Upper lobe of right lung (tissue), 1 donor: ENCODE measurements at regions not wholly inside any gene's neighbourhood (a gene's known extent, or its start where the extent isn't known, plus 50 kb on each side); places are given as distances from the start of the nearest gene placed in this dataset.

Experiments
- ATAC-seq: fragments of 200-7000 bp; cut with Tn5 transposase; one replicate; pipeline ENCODE4 v1.9.1; 2020; ENCODE audit warnings: mild to moderate bottlenecking, moderate library complexity
- DNase-seq: peaks from one replicate; pipeline ENCODE4 v3.0.0-alpha.2; 2020
- H3K27ac ChIP-seq: fragments of 200-600 bp; one replicate; pipeline ENCODE4 v1.8.0; 2022
- H3K27me3 ChIP-seq: fragments of 200-600 bp; one replicate; pipeline ENCODE4 v1.8.0; 2022; ENCODE audit warnings: mild to moderate bottlenecking
- H3K36me3 ChIP-seq: fragments of 200-600 bp; one replicate; pipeline ENCODE4 v1.8.0; 2022
- H3K4me1 ChIP-seq: fragments of 200-600 bp; one replicate; pipeline ENCODE4 v1.8.0; 2022
- H3K4me3 ChIP-seq: fragments of 200-600 bp; one replicate; pipeline ENCODE4 v1.8.0; 2022; ENCODE audit warnings: mild to moderate bottlenecking
- H3K9me3 ChIP-seq: fragments of 200-600 bp; one replicate; pipeline ENCODE4 v1.8.0; 2022
- intact Hi-C: fragments of 100-400 bp; cut with DNase I; formaldehyde crosslinking; loops from one replicate; pipeline ENCODE4 v1.11.0; 2022
- TF ChIP-seq, protein P1 (sequence below): fragments of 200-600 bp; IDR thresholded peaks from one replicate; pipeline ENCODE4 v1.8.0; 2022; ENCODE audit warnings: antibody characterized with exemption
- donor health status: DM: no; HTN: yes; CAD: no; lungs with severe emphysema.

DNA sequence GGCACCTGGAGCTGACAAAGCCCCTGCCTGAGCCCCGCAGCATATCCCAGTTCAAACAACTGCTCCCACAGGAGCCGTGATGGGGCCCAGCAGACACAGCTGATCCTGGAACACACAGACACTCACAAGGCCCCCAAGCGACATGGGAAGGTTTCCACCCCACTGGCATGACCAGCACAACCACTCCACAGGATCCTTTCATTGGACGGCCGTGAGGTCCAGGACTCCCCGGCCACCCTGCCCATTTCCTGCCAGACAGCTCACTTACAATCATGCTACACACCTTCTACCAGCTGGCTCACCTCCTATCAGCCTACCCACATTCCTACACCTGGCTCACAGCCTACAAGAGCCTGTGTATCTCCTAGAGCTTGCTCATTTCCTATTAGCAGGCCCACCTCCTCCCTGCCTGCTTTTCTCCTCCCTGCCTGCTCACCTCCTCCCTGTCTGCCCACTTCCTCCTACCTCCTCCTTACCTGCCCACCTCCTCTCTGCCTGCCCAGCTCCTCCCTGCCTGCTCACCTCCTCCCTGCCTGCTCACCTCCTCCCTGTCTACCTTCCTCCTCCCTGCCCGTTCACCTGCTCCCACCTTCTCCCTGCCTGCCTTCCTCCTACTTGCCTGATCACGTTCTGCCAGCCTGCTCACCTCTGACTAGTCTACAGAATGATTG, 73.9 kb downstream of the MATN1 start:
- intact Hi-C loops: no loop called here
- DNase-seq (no peak), ATAC-seq (peak; percentile 56)
- H3K36me3 ChIP-seq: no peaks in the 10 kb centered on the region
- no peak overlapping the region for H3K4me3 ChIP-seq
- no peak overlapping the region for H3K27ac ChIP-seq
- TF ChIP-seq, protein P1, sequence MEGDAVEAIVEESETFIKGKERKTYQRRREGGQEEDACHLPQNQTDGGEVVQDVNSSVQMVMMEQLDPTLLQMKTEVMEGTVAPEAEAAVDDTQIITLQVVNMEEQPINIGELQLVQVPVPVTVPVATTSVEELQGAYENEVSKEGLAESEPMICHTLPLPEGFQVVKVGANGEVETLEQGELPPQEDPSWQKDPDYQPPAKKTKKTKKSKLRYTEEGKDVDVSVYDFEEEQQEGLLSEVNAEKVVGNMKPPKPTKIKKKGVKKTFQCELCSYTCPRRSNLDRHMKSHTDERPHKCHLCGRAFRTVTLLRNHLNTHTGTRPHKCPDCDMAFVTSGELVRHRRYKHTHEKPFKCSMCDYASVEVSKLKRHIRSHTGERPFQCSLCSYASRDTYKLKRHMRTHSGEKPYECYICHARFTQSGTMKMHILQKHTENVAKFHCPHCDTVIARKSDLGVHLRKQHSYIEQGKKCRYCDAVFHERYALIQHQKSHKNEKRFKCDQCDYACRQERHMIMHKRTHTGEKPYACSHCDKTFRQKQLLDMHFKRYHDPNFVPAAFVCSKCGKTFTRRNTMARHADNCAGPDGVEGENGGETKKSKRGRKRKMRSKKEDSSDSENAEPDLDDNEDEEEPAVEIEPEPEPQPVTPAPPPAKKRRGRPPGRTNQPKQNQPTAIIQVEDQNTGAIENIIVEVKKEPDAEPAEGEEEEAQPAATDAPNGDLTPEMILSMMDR: no peak
- H3K27me3 ChIP-seq: peaks cover 27% of the 10 kb centered on the region
- H3K9me3 ChIP-seq: no peaks in the 10 kb centered on the region
- no peaks in the 10 kb centered on the region for H3K4me1 ChIP-seq

DNA sequence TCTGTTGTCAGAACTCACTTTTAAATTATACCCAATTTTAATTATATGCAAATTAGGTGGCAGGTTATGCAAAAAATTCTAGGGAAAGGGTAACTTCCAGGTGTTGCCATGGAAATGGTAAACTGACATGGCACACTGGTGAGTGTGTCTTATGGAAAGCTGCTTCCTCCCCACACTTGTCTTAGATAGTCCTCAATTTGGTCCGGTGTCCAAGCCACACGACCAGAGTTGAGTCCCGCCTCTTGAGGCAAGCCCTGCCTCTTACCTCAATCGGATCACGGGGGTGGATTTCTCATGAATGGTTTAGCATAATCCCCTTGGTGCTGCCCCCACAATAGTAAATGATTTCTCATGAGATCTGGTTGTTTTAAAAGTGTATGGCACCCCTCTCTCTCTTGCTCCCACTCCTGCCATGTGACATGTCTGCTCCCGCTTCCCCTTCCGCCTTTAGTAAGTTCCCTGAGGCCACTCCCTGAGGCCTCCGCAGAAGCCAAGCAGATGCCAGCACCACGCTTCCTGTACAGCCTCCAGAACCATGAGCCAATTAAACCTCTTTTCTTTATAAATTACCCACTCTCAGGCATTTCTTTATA, 74.9 kb downstream of the MATN1 start:
- no peaks in the 10 kb centered on the region for H3K4me1 ChIP-seq
- ATAC-seq (no peak), DNase-seq (no peak)
- TF ChIP-seq, protein P1: no peak
- H3K4me3 ChIP-seq: no peak overlapping the region
- no peaks in the 10 kb centered on the region for H3K36me3 ChIP-seq
- no peak overlapping the region for H3K27ac ChIP-seq
- peaks cover 27% of the 10 kb centered on the region for H3K27me3 ChIP-seq
- no peaks in the 10 kb centered on the region for H3K9me3 ChIP-seq
- intact Hi-C loops: no loop called here

DNA sequence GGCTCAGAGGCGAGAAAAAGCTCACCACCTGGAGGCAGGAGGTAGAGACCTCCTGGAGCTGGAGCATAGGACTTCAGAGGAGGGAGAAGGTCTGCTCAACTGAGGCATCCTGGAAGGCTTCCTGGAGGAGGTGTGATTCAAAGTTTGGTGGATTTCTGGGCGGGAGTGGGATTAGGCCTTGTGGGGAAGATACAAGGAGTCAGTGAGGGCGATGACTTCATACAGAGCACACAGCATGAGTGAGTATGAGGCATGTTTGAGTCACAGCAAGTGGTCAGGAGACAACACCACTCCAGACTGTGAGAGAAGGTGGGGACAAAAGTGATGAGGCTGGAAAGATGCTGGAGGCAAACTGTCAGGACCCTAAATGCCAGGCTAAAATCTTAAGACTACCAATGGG, 77.6 kb downstream of the MATN1 start:
- intact Hi-C loops: no loop called here
- TF ChIP-seq, protein P1: no peak
- peak; percentile 8 for DNase-seq

DNA sequence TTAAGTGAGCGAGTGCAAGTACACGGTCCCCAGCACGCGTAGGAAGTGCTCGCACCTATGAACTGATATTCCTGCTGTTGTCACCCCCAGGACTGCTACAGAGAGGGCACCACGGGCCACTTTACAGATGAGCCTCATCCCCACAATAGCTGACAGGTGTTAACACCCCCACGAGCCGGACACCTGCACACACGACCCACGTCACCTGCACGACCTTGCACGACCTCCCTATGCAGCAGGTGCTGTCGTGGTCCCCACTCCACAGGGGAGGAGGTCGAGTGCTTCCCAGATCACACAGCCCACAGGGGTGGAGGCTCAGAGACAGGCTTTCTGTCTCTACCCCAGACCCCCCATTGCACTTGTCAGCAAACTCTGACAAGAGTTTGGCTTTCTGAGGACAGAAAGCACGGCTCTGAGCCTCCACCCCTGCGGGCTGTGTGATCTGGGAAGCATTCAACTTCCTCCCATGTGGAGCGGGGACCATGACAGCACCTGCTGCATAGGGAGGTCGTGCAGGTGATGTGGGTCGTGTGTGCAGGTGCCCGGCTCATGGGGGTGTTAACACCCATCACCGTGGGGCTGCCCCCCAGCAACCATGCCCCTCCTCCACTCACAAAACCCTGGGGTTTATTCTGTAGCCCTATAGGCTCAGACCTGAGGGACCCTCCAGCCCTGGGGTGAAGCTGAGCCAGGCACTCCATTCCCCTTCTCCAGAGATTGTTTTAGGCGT, 80.8 kb downstream of the MATN1 start:
- Histone ChIP-seq H3K27ac (no peak overlapping the region), H3K27me3 (peaks cover 22% of the 10 kb centered on the region), H3K9me3 (no peaks in the 10 kb centered on the region), H3K4me1 (no peaks in the 10 kb centered on the region), H3K36me3 (no peaks in the 10 kb centered on the region), H3K4me3 (no peak overlapping the region)
- DNase-seq: peak; percentile 48
- TF ChIP-seq, protein P1: no peak
- intact Hi-C loops: no loop called here
- ATAC-seq: no peak

More for the DNA sequence above, 77.6 kb downstream of the MATN1 start:
- Histone ChIP-seq H3K4me1 (no peaks in the 10 kb centered on the region), H3K27ac (no peak overlapping the region), H3K36me3 (no peaks in the 10 kb centered on the region), H3K27me3 (peaks cover 32% of the 10 kb centered on the region), H3K9me3 (no peaks in the 10 kb centered on the region), H3K4me3 (no peak overlapping the region)
- ATAC-seq: no peak

DNA sequence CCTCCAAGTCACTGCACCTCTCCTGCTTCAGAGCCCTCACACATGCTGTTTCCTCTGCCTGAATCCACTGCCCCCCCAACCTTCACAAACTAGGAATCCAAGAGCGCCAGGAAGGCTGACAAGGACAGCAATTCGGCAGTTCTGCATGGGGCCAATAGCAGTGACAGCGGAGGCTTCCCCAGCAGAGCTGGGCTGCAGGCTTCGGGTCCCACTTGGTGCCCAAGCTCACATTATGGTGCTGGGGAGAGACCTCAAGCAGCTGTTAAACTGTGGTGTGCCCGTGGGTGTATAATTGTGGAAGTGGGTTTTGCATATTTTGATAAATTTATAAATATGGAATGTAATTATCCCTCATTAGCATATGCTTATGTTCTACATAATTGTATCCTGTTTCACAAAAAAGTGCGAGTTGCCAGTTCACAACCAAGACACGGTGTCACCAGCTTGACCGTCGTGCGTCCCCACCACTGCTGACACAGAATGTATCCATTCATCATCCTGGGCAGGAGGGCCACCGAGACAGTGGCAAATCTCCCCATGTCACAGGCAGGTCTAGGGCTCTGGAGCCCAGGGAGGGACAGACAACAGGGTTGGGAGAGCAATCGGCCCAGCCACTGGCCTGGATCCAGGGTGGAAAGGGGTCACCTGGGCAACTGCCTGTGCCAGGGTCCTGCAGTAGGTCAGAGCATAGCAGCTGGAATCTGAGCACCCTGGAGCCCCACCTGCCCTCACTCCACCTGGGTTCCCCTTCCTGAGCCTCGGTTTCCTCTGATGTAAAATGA, 81.6 kb downstream of the MATN1 start:
- intact Hi-C loops: no loop called here
- Histone ChIP-seq H3K27me3 (peaks cover 22% of the 10 kb centered on the region), H3K4me3 (no peak overlapping the region), H3K9me3 (no peaks in the 10 kb centered on the region), H3K4me1 (no peaks in the 10 kb centered on the region), H3K36me3 (no peaks in the 10 kb centered on the region), H3K27ac (no peak overlapping the region)
- DNase-seq (peak; percentile 27), ATAC-seq (no peak)
- TF ChIP-seq, protein P1: no peak
